ENCODE measurements at regions not wholly inside any gene's neighbourhood (a gene's known extent, or its start where the extent isn't known, plus 50 kb on each side); places are given as distances from the start of the nearest gene placed in this dataset.

- TF ChIP-seq CTCF (IDR thresholded peaks at IDR 0.05; ENCODE audit: poor library complexity, severe bottlenecking), result no peak
Measured at GRCh38 chr7:114295522-114295921, 119.1 kb upstream of the FOXP2 start.

GRCh38 chr7:114294036-114294435, 120.6 kb upstream of the FOXP2 start:
- ATAC-seq (ENCODE audit: low read depth) (no peak), DNase-seq (ENCODE audit: low spot score) (no peak)
- no peak for TF ChIP-seq CTCF (IDR thresholded peaks at IDR 0.05; ENCODE audit: poor library complexity, severe bottlenecking)
- Histone ChIP-seq H3K4me3 (ENCODE audit: severe bottlenecking) (no peak overlapping the region), H3K4me1 (ENCODE audit: insufficient read depth, poor library complexity, severe bottlenecking) (peaks cover 8% of the 10 kb centered on the region), H3K36me3 (ENCODE audit: low read depth) (no peaks in the 10 kb centered on the region), H3K27me3 (ENCODE audit: insufficient read depth, poor library complexity, severe bottlenecking) (no peaks in the 10 kb centered on the region), H3K27ac (ENCODE audit: poor library complexity, severe bottlenecking) (no peak overlapping the region), H3K9me3 (ENCODE audit: severe bottlenecking) (no peaks in the 10 kb centered on the region)

More at GRCh38 chr7:114295522-114295921, 119.1 kb upstream of the FOXP2 start:
- DNase-seq (ENCODE audit: low spot score) (no peak), ATAC-seq (ENCODE audit: low read depth) (no peak)
- Histone ChIP-seq H3K27me3 (ENCODE audit: insufficient read depth, poor library complexity, severe bottlenecking) (no peaks in the 10 kb centered on the region), H3K4me1 (ENCODE audit: insufficient read depth, poor library complexity, severe bottlenecking) (peaks cover 8% of the 10 kb centered on the region), H3K36me3 (ENCODE audit: low read depth) (no peaks in the 10 kb centered on the region), H3K27ac (ENCODE audit: poor library complexity, severe bottlenecking) (no peak overlapping the region), H3K9me3 (ENCODE audit: severe bottlenecking) (no peaks in the 10 kb centered on the region), H3K4me3 (ENCODE audit: severe bottlenecking) (no peak overlapping the region)

- TF ChIP-seq CTCF (IDR thresholded peaks at IDR 0.05; ENCODE audit: poor library complexity, severe bottlenecking), result no peak
- Histone ChIP-seq H3K27me3 (ENCODE audit: insufficient read depth, poor library complexity, severe bottlenecking) (no peaks in the 10 kb centered on the region), H3K9me3 (ENCODE audit: severe bottlenecking) (no peaks in the 10 kb centered on the region), H3K36me3 (ENCODE audit: low read depth) (no peaks in the 10 kb centered on the region), H3K4me3 (ENCODE audit: severe bottlenecking) (no peak overlapping the region), H3K27ac (ENCODE audit: poor library complexity, severe bottlenecking) (no peak overlapping the region), H3K4me1 (ENCODE audit: insufficient read depth, poor library complexity, severe bottlenecking) (peaks cover 7% of the 10 kb centered on the region)
- no peak for DNase-seq (ENCODE audit: low spot score)
- ATAC-seq (ENCODE audit: low read depth), result no peak; the same call in 2 of the 3 replicates
Measured at GRCh38 chr7:114293289-114294012, 121.2 kb upstream of the FOXP2 start.

- H3K4me1 ChIP-seq (ENCODE audit: insufficient read depth, poor library complexity, severe bottlenecking), result no peaks in the 10 kb centered on the region
- no peaks in the 10 kb centered on the region for H3K9me3 ChIP-seq (ENCODE audit: severe bottlenecking)
- no peak overlapping the region for H3K27ac ChIP-seq (ENCODE audit: poor library complexity, severe bottlenecking)
- H3K27me3 ChIP-seq (ENCODE audit: insufficient read depth, poor library complexity, severe bottlenecking), result no peaks in the 10 kb centered on the region
- TF ChIP-seq CTCF (IDR thresholded peaks at IDR 0.05; ENCODE audit: poor library complexity, severe bottlenecking), result no peak
- no peak for ATAC-seq (ENCODE audit: low read depth)
- no peak overlapping the region for H3K4me3 ChIP-seq (ENCODE audit: severe bottlenecking)
- DNase-seq (ENCODE audit: low spot score), result no peak
- no peaks in the 10 kb centered on the region for H3K36me3 ChIP-seq (ENCODE audit: low read depth)
Measured at GRCh38 chr7:114279901-114280300, 134.7 kb upstream of the FOXP2 start.

- no peak overlapping the region for H3K4me3 ChIP-seq (ENCODE audit: severe bottlenecking)
- no peaks in the 10 kb centered on the region for H3K36me3 ChIP-seq (ENCODE audit: low read depth)
- H3K4me1 ChIP-seq (ENCODE audit: insufficient read depth, poor library complexity, severe bottlenecking), result no peaks in the 10 kb centered on the region
- H3K27ac ChIP-seq (ENCODE audit: poor library complexity, severe bottlenecking), result no peak overlapping the region
- no peaks in the 10 kb centered on the region for H3K9me3 ChIP-seq (ENCODE audit: severe bottlenecking)
- DNase-seq (ENCODE audit: low spot score) (no peak), ATAC-seq (ENCODE audit: low read depth) (no peak)
- no peak for TF ChIP-seq CTCF (IDR thresholded peaks at IDR 0.05; ENCODE audit: poor library complexity, severe bottlenecking)
- H3K27me3 ChIP-seq (ENCODE audit: insufficient read depth, poor library complexity, severe bottlenecking), result no peaks in the 10 kb centered on the region
Measured at GRCh38 chr7:114273218-114273617, 141.4 kb upstream of the FOXP2 start.
